ENCODE measurements at regions not wholly inside any gene's neighbourhood (a gene's known extent, or its start where the extent isn't known, plus 50 kb on each side); places are given as distances from the start of the nearest gene placed in this dataset.

- Histone ChIP-seq H3K4me3 (ENCODE audit: low read depth in 2 of 2, low read length in 1 of 2) (no peak overlapping the region), H3K9me3 (no peaks in the 10 kb centered on the region), H3K9ac (no peak overlapping the region), H3K4me2 (no peak overlapping the region), H4K20me1 (ENCODE audit: insufficient read depth) (no peaks in the 10 kb centered on the region), H3K27me3 (ENCODE audit: insufficient read depth) (no peaks in the 10 kb centered on the region), H3K9me2 (no peaks in the 10 kb centered on the region), H2AFZ (ENCODE audit: low read depth) (no peak overlapping the region), H3K36me3 (replicated peaks in 1 of 2; ENCODE audit: control insufficient read depth in 1 of 2, insufficient read depth in 2 of 2, low read length in 1 of 2) (no peaks in the 10 kb centered on the region), H3K79me2 (ENCODE audit: insufficient read depth) (no peaks in the 10 kb centered on the region), H3K4me1 (ENCODE audit: control insufficient read depth in 1 of 2, insufficient read depth in 2 of 2, low read depth in 1 of 2, low read length in 1 of 2) (no peaks in the 10 kb centered on the region), H3F3A (replicated peaks; ENCODE audit: insufficient read depth) (no peaks in the 10 kb centered on the region), H3K27ac (ENCODE audit: low read depth in 2 of 2, low read length in 1 of 2) (no peak overlapping the region)
- POLR2A ChIA-PET = no interaction called here
- WGBS (ENCODE audit: low lambda C conversion rate) = 22% methylated on average over 7 of the region's 7 CpGs
- CTCF ChIA-PET = no interaction called here
- DNase-seq = no peak
- no peak for TF ChIP-seq NFIC (IDR thresholded peaks at IDR 0.05; ENCODE audit: borderline replicate concordance)
- no peak for TF ChIP-seq TAF1 (IDR thresholded peaks at IDR 0.05; ENCODE audit: borderline replicate concordance, low read depth, low read length)
- no peak for TF ChIP-seq USF1 (IDR thresholded peaks at IDR 0.05; ENCODE audit: borderline replicate concordance, low read depth)
- TF ChIP-seq USF2 (IDR thresholded peaks at IDR 0.05; ENCODE audit: borderline replicate concordance, low read depth, low read length) = no peak
- TF ChIP-seq FOSL2 (IDR thresholded peaks at IDR 0.05; ENCODE audit: borderline replicate concordance, low read depth) = no peak
- TF ChIP-seq REST (IDR thresholded peaks at IDR 0.05; ENCODE audit: low read depth, low read length) = no peak
- TF ChIP-seq PBX3 (IDR thresholded peaks at IDR 0.05) = no peak
- no peak for TF ChIP-seq ELF1 (IDR thresholded peaks at IDR 0.05)
- no peak for TF ChIP-seq IRF3 (IDR thresholded peaks at IDR 0.05; ENCODE audit: low read depth, low read length)
- TF ChIP-seq FOXM1 (IDR thresholded peaks at IDR 0.05; ENCODE audit: low read depth) = no peak
- no peak for TF ChIP-seq JUND (IDR thresholded peaks at IDR 0.05)
- no peak for TF ChIP-seq POLR2AphosphoS5 (IDR thresholded peaks at IDR 0.05; ENCODE audit: low read depth, low read length)
- TF ChIP-seq ZBTB33 (IDR thresholded peaks at IDR 0.05; ENCODE audit: borderline replicate concordance, low read depth) = no peak
These were observed 358.4 kb downstream of the CDH26 start for GRCh38 chr20:60316476-60317158.

Measured in SK-N-SH (cell line).